ENCODE measurements at regions not wholly inside any gene's neighbourhood (a gene's known extent, or its start where the extent isn't known, plus 50 kb on each side); places are given as distances from the start of the nearest gene placed in this dataset.

DNA sequence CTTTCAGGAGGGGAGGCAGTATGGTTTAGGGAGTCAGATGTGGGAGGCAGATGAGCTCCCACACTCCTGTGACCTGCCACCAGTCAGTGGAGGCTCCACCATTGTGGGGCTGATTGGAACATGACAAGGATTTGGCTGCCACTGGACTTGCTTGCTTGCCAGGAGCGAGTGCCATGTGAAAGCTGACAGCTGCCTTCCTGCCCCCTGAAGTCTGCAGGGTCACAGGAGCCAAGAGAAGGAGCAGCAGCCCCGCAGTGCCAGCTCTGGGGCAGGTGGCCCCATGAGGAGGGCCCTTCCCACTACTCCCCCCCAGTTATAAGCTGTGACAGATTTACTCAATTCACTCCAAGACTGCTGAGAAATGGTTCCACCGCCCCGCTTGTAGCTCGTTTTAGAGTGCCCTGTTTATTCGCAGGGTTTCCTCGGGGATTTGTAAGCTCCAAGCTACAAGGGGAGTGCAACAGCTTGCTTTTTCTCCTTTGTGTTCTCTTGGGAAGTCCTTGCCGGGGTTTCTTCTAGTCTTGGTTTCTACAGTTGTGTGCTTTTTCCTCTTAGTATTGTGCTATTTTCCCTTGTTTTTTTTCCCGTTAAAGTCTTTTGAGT, 414.3 kb downstream of the MEIS1 start:
- Mint-ChIP-seq H3K27me3 (ENCODE audit: low read depth in 2 of 2) (peaks cover 0 to 2% of the 10 kb centered on the region in 2 donors), H3K9me3 (no peaks in the 10 kb centered on the region), H3K4me3 (no peak overlapping the region), H3K36me3 (no peaks in the 10 kb centered on the region), H3K4me1 (no peaks in the 10 kb centered on the region), H3K27ac (no peak overlapping the region)
- TF ChIP-seq, protein P1, sequence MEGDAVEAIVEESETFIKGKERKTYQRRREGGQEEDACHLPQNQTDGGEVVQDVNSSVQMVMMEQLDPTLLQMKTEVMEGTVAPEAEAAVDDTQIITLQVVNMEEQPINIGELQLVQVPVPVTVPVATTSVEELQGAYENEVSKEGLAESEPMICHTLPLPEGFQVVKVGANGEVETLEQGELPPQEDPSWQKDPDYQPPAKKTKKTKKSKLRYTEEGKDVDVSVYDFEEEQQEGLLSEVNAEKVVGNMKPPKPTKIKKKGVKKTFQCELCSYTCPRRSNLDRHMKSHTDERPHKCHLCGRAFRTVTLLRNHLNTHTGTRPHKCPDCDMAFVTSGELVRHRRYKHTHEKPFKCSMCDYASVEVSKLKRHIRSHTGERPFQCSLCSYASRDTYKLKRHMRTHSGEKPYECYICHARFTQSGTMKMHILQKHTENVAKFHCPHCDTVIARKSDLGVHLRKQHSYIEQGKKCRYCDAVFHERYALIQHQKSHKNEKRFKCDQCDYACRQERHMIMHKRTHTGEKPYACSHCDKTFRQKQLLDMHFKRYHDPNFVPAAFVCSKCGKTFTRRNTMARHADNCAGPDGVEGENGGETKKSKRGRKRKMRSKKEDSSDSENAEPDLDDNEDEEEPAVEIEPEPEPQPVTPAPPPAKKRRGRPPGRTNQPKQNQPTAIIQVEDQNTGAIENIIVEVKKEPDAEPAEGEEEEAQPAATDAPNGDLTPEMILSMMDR (IDR thresholded peaks at IDR 0.05), result no peak
- no peaks in the 10 kb centered on the region for H3K9me3 ChIP-seq (ENCODE audit: control insufficient read depth, insufficient read depth, low read length)
- no peak overlapping the region for H3K4me3 ChIP-seq (ENCODE audit: low read length)
- H3K36me3 ChIP-seq (ENCODE audit: control insufficient read depth, insufficient read depth, low read length), result no peaks in the 10 kb centered on the region
- no peaks in the 10 kb centered on the region for H3K27me3 ChIP-seq (ENCODE audit: control insufficient read depth, insufficient read depth, low read length)
- DNase-seq (no peak), ATAC-seq (no peak)
- intact Hi-C loops (cut with micrococcal nuclease), result no loop called here
- 89% methylated on average over 9 of the region's 9 CpGs for WGBS (ENCODE audit: insufficient coverage)
- H3K4me1 ChIP-seq (ENCODE audit: control insufficient read depth, insufficient read depth, low read length), result no peaks in the 10 kb centered on the region
- H3K27ac ChIP-seq (ENCODE audit: low read length), result no peak overlapping the region

DNA sequence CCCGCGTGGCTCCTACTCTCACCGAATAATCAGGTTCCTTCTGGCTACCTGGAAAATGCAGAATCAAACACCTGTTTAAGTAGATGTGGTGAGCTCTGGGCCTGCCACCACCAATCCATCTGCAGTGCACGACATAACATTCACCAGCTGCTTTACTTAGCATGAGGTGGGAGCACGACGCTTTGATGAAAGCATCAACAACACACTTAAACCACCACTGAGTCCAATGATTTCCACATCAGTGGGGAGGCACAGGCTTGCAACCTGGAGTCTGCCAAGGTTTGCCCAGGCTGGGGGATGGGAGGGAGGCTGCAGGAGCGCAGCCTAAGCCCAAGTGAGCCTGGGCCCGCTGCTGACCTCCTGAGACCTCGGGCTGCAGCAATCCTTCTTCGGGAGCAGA, 415.5 kb downstream of the MEIS1 start:
- Histone ChIP-seq H3K27ac (ENCODE audit: low read length) (no peak overlapping the region), H3K36me3 (ENCODE audit: control insufficient read depth, insufficient read depth, low read length) (no peaks in the 10 kb centered on the region), H3K4me3 (ENCODE audit: low read length) (no peak overlapping the region), H3K4me1 (ENCODE audit: control insufficient read depth, insufficient read depth, low read length) (no peaks in the 10 kb centered on the region), H3K9me3 (ENCODE audit: control insufficient read depth, insufficient read depth, low read length) (no peaks in the 10 kb centered on the region), H3K27me3 (ENCODE audit: control insufficient read depth, insufficient read depth, low read length) (no peaks in the 10 kb centered on the region)
- no peaks in the 10 kb centered on the region for H3K9me3 Mint-ChIP-seq
- H3K4me3 Mint-ChIP-seq, result no peak overlapping the region
- no peak overlapping the region for H3K27ac Mint-ChIP-seq
- H3K4me1 Mint-ChIP-seq, result no peaks in the 10 kb centered on the region
- H3K36me3 Mint-ChIP-seq, result no peaks in the 10 kb centered on the region
- intact Hi-C loops (cut with micrococcal nuclease), result no loop called here
- peaks cover 0 to 2% of the 10 kb centered on the region in 2 donors for H3K27me3 Mint-ChIP-seq (ENCODE audit: low read depth in 2 of 2)
- TF ChIP-seq, protein P1 (IDR thresholded peaks at IDR 0.05), result no peak
- ATAC-seq (no peak), DNase-seq (no peak)
- 85% methylated on average over 10 of the region's 10 CpGs for WGBS (ENCODE audit: insufficient coverage)

DNA sequence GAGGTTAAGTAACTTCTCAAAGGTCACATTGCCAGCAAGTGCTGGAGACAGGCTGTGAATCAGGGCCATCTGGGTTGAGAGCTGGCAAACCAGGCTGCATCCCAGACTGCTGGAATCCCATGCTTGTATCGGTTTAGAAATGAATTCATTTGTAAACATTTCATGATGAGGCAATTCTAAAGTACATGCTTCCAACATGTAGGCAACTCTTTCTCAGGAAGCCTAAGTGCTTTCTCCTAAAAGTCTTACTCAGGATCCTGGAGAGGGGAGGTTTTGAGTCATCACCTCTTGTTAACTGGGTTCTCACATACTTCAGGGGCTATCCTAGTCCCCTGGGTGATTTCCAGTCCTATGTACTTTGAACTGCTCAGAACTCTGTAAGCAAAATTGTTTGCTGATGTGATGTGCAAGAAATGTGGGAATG, 416.5 kb downstream of the MEIS1 start:
- Histone ChIP-seq H3K27ac (ENCODE audit: low read length) (no peak overlapping the region), H3K4me3 (ENCODE audit: low read length) (no peak overlapping the region), H3K9me3 (ENCODE audit: control insufficient read depth, insufficient read depth, low read length) (no peaks in the 10 kb centered on the region), H3K36me3 (ENCODE audit: control insufficient read depth, insufficient read depth, low read length) (no peaks in the 10 kb centered on the region), H3K4me1 (ENCODE audit: control insufficient read depth, insufficient read depth, low read length) (no peaks in the 10 kb centered on the region), H3K27me3 (ENCODE audit: control insufficient read depth, insufficient read depth, low read length) (no peaks in the 10 kb centered on the region)
- Mint-ChIP-seq H3K27ac (no peak overlapping the region), H3K27me3 (ENCODE audit: low read depth in 2 of 2) (no peaks in the 10 kb centered on the region), H3K36me3 (no peaks in the 10 kb centered on the region), H3K9me3 (no peaks in the 10 kb centered on the region), H3K4me3 (no peak overlapping the region), H3K4me1 (no peaks in the 10 kb centered on the region)
- ATAC-seq, result no peak
- TF ChIP-seq, protein P1 (IDR thresholded peaks at IDR 0.05), result no peak
- WGBS (ENCODE audit: insufficient coverage), result 92% methylated on average over 1 of the region's 1 CpG
- no peak for DNase-seq
- intact Hi-C loops (cut with micrococcal nuclease), result no loop called here

DNA sequence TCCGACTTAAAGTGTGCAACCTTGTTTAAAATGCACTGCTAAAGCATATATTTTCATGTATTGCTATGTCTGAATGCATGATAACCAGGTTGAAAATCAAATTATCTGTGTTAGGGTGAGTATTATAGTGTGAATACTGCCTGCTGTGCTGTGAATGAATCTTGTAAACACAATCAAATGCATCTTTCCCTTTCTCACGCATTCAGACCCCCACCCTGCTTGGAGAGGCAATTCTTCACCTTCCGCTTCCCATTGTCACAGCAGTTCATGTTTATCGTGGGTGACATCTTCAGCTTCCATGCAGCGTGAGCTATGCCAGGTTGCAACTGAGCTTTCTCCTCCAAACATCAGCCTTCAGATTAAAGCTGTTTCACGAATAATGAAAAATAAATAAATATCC, 418.0 kb downstream of the MEIS1 start:
- H3K4me3 Mint-ChIP-seq, result no peak overlapping the region
- DNase-seq (no peak), ATAC-seq (no peak)
- Histone ChIP-seq H3K9me3 (ENCODE audit: control insufficient read depth, insufficient read depth, low read length) (no peaks in the 10 kb centered on the region), H3K4me1 (ENCODE audit: control insufficient read depth, insufficient read depth, low read length) (no peaks in the 10 kb centered on the region), H3K27me3 (ENCODE audit: control insufficient read depth, insufficient read depth, low read length) (no peaks in the 10 kb centered on the region), H3K27ac (ENCODE audit: low read length) (no peak overlapping the region), H3K36me3 (ENCODE audit: control insufficient read depth, insufficient read depth, low read length) (no peaks in the 10 kb centered on the region), H3K4me3 (ENCODE audit: low read length) (no peak overlapping the region)
- H3K9me3 Mint-ChIP-seq, result peaks cover 0 to 3% of the 10 kb centered on the region in 2 donors
- WGBS (ENCODE audit: insufficient coverage), result 89% methylated on average over 5 of the region's 6 CpGs
- no peaks in the 10 kb centered on the region for H3K36me3 Mint-ChIP-seq
- no peak overlapping the region for H3K27ac Mint-ChIP-seq
- intact Hi-C loops (cut with micrococcal nuclease), result no loop called here
- TF ChIP-seq, protein P1 (IDR thresholded peaks at IDR 0.05), result no peak
- no peaks in the 10 kb centered on the region for H3K4me1 Mint-ChIP-seq
- H3K27me3 Mint-ChIP-seq (ENCODE audit: low read depth in 2 of 2), result no peaks in the 10 kb centered on the region

Data from natural killer cell (primary cell).